Neural crest cell (in vitro differentiated cells): ENCODE measurements at regions not wholly inside any gene's neighbourhood (a gene's known extent, or its start where the extent isn't known, plus 50 kb on each side); places are given as distances from the start of the nearest gene placed in this dataset.

Experiments
- DNase-seq: peaks from one replicate; pipeline ENCODE4 v3.0.0; 2021; ENCODE audit warnings: low read depth, mixed read lengths, low spot score
- H3K27ac Mint-ChIP-seq: one replicate; pipeline ENCODE4 v1.8.0; 2021; ENCODE audit warnings: mild to moderate bottlenecking, mixed read lengths; ENCODE audit not compliant: unreplicated experiment
- H3K27me3 Mint-ChIP-seq: 2 replicates; pipeline ENCODE4 v1.8.0; 2021; ENCODE audit warnings: low read depth, mild to moderate bottlenecking, mixed read lengths
- H3K36me3 Mint-ChIP-seq: 2 replicates; pipeline ENCODE4 v1.8.0; 2021; ENCODE audit warnings: low read depth, mild to moderate bottlenecking, mixed read lengths
- H3K4me1 Mint-ChIP-seq: 2 replicates; pipeline ENCODE4 v1.8.0; 2021; ENCODE audit warnings: mixed read lengths
- H3K4me3 Mint-ChIP-seq: one replicate; pipeline ENCODE4 v1.8.0; 2021; ENCODE audit warnings: mild to moderate bottlenecking, mixed read lengths
- H3K9me3 Mint-ChIP-seq: 2 replicates; pipeline ENCODE4 v1.8.0; 2021; ENCODE audit warnings: mixed read lengths
- TF ChIP-seq, protein P1 (sequence below): fragments of 200-600 bp; sonication (generic); conservative IDR thresholded peaks from 2 replicates; pipeline ENCODE4 v1.5.0; 2021; ENCODE audit warnings: antibody characterized with exemption, mild to moderate bottlenecking

DNA sequence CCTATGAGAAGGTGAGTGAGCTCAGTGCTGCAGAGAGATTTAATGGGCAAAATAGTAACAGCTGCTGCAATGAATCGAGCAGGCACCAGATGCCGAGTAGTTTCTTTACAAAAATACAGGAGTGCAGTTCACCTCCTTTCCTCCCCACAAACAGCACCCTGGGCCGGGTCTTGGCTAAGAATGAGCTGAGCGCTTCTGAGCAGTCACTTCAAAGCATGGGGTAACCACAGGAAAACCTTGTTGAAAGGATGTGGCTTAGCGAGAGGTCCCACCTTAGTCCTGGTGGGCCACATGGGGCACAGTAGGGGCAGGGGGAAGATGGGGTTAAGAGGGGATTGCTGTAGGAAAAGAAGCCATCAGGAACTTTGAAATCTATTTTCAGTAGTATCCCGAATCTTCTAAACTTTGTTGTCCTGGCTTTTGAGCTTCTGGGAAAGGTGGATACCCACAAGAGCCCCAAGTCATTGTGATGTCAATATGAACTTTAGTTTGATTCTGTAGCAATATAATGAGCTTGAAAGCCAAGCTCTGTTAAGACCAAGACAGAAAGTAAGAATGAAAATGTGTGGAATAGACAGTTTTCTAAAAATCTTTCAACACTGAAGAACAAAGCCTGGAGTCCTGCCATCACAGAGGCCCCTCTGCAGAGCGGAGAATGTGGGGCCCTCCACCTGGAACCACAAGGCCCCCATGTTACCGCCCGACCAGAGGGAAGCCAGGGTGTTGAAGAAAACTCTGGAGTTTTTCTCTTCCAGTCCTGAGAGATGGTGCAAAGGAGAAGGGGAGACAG, 101.0 kb upstream of the ZNF236 start:
- DNase-seq: no peak
- Mint-ChIP-seq H3K4me3 (no peak overlapping the region), H3K27me3 (no peaks in the 10 kb centered on the region), H3K9me3 (peaks cover 7% of the 10 kb centered on the region), H3K36me3 (no peaks in the 10 kb centered on the region), H3K4me1 (no peaks in the 10 kb centered on the region), H3K27ac (no peak overlapping the region)
- TF ChIP-seq, protein P1, sequence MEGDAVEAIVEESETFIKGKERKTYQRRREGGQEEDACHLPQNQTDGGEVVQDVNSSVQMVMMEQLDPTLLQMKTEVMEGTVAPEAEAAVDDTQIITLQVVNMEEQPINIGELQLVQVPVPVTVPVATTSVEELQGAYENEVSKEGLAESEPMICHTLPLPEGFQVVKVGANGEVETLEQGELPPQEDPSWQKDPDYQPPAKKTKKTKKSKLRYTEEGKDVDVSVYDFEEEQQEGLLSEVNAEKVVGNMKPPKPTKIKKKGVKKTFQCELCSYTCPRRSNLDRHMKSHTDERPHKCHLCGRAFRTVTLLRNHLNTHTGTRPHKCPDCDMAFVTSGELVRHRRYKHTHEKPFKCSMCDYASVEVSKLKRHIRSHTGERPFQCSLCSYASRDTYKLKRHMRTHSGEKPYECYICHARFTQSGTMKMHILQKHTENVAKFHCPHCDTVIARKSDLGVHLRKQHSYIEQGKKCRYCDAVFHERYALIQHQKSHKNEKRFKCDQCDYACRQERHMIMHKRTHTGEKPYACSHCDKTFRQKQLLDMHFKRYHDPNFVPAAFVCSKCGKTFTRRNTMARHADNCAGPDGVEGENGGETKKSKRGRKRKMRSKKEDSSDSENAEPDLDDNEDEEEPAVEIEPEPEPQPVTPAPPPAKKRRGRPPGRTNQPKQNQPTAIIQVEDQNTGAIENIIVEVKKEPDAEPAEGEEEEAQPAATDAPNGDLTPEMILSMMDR: no peak

DNA sequence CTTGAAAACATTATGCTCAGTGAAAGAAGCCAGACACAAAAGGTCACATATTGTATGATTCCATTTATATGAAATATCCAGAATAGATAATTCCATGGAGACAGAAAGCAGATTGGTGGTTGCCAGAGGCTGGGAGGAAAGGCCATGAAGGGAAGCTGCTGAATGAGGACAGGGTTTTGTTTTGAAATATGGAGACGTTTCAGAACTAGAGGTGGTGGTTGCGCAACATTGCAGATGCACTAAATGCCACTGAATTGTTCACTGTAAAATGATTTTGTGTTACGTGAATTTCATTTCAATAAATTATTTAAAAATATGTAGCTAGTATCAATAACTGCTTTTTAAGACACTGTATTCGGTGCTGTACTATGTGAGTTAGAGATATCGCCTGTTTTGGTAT, 101.7 kb upstream of the ZNF236 start:
- DNase-seq: no peak
- TF ChIP-seq, protein P1: no peak
- no peak overlapping the region for H3K27ac Mint-ChIP-seq
- H3K27me3 Mint-ChIP-seq: no peaks in the 10 kb centered on the region
- H3K4me1 Mint-ChIP-seq: no peaks in the 10 kb centered on the region
- H3K9me3 Mint-ChIP-seq: peaks cover 7% of the 10 kb centered on the region
- no peak overlapping the region for H3K4me3 Mint-ChIP-seq
- H3K36me3 Mint-ChIP-seq: no peaks in the 10 kb centered on the region

DNA sequence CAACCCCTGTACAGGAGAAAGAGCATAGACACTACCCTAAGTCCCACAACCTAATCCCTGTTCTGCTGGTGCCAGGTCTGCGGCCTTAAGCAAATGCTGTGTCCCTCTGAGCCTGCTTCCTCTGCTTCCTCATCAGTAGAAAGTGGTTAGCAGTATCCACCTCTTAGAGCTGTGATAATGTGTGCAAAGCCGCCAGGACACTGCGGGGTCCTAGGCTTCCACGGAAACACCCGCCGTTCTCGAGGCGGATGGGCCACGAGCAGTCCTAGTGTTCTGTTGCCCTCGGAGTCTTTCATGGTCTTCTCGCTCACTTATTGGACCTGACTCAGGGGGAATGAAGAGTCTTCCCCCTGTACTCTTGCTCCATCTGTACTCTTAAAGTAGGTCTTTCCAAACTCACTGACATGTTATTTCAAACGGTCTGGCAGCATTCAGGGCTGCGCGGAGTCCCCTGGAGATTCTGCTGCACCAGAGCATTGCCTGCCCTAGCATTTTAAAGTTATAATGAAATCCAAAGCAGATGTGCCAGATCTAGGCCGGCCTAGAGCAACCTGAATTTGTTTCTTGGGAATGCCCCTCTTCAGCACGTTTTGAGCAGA, 107.2 kb upstream of the ZNF236 start:
- TF ChIP-seq, protein P1: no peak
- H3K9me3 Mint-ChIP-seq: peaks cover 7% of the 10 kb centered on the region
- H3K27me3 Mint-ChIP-seq: no peaks in the 10 kb centered on the region
- peaks cover 5% of the 10 kb centered on the region for H3K4me1 Mint-ChIP-seq
- H3K36me3 Mint-ChIP-seq: no peaks in the 10 kb centered on the region
- peak overlapping the region; percentile 90 for H3K27ac Mint-ChIP-seq
- no peak for DNase-seq
- no peak overlapping the region for H3K4me3 Mint-ChIP-seq

DNA sequence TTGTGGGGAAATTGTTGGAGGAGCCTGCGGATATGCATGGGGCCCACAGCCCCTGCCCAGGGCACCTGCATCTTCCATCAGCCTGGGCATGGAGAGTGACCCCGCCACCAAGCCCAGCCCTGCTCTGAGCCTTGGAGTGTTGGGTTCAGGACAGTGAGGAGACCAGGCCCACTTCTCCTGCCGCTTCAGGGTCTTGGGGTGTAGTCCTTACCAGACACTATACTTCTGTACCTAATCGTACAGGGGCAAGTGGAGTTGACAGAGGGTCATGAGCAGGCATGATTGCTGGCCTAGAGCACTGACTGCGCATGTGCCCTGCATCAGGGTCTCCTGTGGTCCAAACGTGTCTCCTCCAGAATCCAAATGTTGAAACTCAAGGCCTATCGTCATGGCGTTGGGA, 108.9 kb upstream of the ZNF236 start:
- Mint-ChIP-seq H3K9me3 (peaks cover 7% of the 10 kb centered on the region), H3K27ac (no peak overlapping the region), H3K27me3 (no peaks in the 10 kb centered on the region), H3K4me1 (peaks cover 14% of the 10 kb centered on the region), H3K36me3 (no peaks in the 10 kb centered on the region), H3K4me3 (no peak overlapping the region)
- TF ChIP-seq, protein P1: no peak
- no peak for DNase-seq

DNA sequence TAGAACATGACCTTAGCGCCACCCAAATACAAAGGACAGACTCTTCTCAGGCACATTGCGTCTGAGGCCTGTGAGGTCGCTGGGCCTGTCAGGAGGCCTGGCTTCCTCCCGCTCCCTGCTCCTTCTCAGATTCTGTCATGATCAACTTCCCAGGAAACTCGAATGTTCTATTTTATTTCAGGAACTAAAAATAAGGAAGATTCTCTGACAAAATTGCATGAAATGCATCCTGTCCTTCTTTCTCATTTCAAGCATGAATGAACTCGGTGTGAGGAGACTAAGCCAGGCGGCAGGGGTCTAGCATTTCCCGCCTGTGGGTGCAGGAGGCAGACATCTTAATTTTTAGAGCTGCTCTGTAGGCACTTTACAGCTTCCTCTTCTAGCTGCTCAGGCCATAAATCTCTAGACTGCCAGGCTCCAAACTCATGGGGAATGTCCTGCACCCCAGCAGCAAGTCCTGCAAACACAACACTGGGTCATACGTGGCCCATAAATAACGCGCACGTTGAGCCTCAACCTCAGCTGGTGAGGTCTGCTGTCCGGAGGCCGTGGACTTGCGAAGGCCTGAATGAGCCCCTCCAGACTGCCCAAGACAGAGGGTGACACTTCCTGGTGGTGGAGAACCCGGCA, 109.7 kb upstream of the ZNF236 start:
- H3K4me1 Mint-ChIP-seq: peaks cover 16% of the 10 kb centered on the region
- H3K36me3 Mint-ChIP-seq: no peaks in the 10 kb centered on the region
- H3K9me3 Mint-ChIP-seq: peaks cover 3% of the 10 kb centered on the region
- H3K4me3 Mint-ChIP-seq: no peak overlapping the region
- TF ChIP-seq, protein P1: no peak
- no peak overlapping the region for H3K27ac Mint-ChIP-seq
- DNase-seq: no peak
- H3K27me3 Mint-ChIP-seq: no peaks in the 10 kb centered on the region
